GM13976 (cell line): ENCODE measurements at regions not wholly inside any gene's neighbourhood (a gene's known extent, or its start where the extent isn't known, plus 50 kb on each side); places are given as distances from the start of the nearest gene placed in this dataset.

ENCODE experiments used
- DNase-seq: peaks from one replicate; pipeline ENCODE4 v3.0.0; 2012; ENCODE audit warnings: low spot score
- in situ Hi-C: fragments of 300-500 bp; cut with MboI; formaldehyde crosslinking; loops from one replicate; pipeline ENCODE4 v1.12.0; 2022; ENCODE audit warnings: low sequenced_read_pairs, mixed read lengths, inconsistent platforms; ENCODE audit not compliant: unreplicated experiment
- TF ChIP-seq, protein P1 (sequence below): IDR thresholded peaks from 2 replicates; pipeline ENCODE4 v1.5.1; 2012; ENCODE audit warnings: borderline replicate concordance, mild to moderate bottlenecking; ENCODE audit not compliant: insufficient read depth; ENCODE audit errors: extremely low read depth, missing control alignments, control extremely low read depth

DNA sequence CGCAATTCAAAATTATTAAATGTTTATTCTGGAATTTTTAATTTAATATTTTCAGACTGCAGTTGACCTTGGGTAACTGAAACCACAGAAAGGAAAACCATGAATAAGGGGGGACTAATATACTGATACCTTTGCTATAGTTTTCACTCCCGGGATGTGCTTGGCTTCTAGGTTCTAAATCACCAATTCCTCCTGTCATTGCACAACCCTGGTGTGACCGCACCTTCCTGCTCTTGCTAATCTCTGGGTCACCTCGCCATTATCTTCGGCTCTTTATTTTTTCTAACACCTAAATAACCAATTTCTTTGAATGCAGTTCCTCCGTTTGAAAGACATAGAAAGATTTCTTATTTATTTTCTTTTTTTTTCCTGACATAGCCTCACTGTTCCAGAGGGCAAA lies 634.5 kb upstream of the GOT2 start:
- in situ Hi-C loops, result no loop called here
- DNase-seq, result no peak

DNA sequence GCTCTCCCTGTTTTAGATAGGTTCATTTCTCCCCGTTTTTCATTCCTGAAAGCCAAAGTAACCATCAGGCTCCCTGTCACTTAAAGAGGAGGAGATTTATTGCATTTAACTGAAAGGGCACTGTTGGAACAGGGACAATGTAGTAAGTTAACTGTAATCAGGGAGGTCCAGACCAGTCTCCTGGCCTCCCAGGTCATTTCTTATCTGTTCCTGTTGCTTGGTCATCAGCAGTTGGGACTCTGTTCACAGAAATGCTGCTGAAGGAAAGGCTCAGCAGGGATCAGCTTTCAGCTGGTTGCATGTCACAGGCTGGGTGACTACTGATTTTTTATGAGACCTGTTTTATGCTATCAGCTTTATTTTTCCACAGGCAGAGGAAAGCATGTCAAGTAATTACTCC lies 622.6 kb upstream of the GOT2 start:
- TF ChIP-seq, protein P1, sequence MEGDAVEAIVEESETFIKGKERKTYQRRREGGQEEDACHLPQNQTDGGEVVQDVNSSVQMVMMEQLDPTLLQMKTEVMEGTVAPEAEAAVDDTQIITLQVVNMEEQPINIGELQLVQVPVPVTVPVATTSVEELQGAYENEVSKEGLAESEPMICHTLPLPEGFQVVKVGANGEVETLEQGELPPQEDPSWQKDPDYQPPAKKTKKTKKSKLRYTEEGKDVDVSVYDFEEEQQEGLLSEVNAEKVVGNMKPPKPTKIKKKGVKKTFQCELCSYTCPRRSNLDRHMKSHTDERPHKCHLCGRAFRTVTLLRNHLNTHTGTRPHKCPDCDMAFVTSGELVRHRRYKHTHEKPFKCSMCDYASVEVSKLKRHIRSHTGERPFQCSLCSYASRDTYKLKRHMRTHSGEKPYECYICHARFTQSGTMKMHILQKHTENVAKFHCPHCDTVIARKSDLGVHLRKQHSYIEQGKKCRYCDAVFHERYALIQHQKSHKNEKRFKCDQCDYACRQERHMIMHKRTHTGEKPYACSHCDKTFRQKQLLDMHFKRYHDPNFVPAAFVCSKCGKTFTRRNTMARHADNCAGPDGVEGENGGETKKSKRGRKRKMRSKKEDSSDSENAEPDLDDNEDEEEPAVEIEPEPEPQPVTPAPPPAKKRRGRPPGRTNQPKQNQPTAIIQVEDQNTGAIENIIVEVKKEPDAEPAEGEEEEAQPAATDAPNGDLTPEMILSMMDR, result no peak
- in situ Hi-C loops, result no loop called here
- DNase-seq, result no peak

More for the DNA sequence above, 634.5 kb upstream of the GOT2 start:
- TF ChIP-seq, protein P1, result no peak

DNA sequence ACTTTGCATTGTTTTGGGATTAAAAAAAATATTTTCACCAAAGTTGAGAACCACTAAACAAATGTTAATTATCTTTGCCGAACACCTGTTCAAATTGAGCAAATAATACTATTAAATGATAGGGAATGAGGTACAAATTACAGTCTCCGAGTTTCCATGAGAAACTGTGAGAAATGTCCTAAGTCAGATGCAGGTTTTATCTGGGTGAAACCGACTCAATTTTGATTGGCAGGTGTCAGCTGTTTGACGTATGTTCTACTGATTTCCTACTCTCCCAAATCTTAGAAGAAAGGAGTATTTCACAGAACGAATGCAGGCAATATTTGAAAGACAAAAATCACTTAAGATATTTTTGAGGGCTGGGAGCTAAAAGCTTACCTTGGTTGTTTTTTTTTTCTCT lies 622.0 kb upstream of the GOT2 start:
- in situ Hi-C loops, result no loop called here
- TF ChIP-seq, protein P1, result no peak
- DNase-seq, result no peak

DNA sequence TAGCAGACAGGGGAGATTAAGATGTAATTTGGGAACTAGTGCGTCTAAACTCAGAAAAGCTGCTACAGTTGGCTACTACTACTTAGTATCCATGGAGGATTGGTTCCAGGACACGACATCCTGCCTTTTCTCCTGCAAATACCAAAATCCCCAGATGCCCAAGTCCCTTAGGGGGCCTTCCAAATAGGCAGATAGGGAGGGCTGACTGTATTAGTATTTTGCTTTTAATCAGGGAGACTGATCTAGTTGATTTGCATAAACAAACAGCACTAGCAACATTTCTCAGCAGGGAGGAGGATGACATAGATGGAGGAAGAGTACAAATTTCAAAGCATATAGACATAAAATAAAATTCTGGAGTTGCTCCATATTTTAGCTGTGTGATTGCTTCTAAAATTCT lies 621.6 kb upstream of the GOT2 start:
- DNase-seq, result no peak
- TF ChIP-seq, protein P1, result no peak
- in situ Hi-C loops, result no loop called here

DNA sequence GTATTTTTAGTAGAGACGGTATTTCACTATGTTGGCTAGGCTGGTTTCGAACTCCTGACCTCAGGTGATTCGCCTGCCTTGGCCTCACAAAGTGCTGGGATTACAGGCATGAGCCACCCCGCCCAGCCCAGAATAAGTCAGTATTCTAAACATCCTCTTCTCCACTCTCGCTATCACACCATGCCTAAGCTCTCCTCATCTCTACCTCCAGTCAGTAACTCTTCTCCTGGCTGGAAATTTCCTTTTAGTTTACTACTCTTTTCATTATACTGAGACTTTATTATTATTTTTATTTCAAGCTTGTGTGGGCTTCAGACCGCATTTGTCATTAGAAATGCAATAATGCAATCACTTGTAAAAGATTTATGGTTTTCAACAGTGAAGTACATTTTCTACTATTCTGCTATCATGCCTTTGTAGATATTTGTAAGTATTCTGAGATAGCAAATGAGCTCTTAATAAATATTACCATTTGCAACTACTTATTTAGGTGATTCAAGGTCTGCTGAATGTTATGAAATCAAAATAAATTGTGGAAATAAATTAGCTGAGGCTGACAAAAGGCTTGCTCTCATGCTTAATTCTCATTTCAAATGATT lies 617.3 kb upstream of the GOT2 start:
- TF ChIP-seq, protein P1, result no peak
- in situ Hi-C loops, result no loop called here
- DNase-seq, result no peak

DNA sequence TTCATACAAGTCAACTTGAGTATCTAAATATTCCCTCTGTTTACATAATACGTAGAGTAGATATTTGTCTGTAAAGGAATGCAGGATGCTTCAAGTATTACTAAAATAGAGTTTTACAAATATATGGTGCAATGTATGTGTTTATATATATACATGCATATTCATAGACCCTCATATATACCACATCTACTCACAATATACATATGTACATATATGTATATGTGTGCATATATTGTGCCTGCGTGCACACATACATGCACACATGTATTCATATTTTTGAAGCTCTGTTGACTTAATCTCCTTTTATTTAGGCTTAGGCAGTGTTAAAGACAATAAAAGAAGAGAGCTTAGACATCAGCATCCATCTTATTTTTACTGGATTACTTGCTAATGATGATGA lies 616.6 kb upstream of the GOT2 start:
- in situ Hi-C loops, result no loop called here
- TF ChIP-seq, protein P1, result no peak

More for the DNA sequence above, 616.6 kb upstream of the GOT2 start:
- DNase-seq, result no peak
